ENCODE measurements at regions not wholly inside any gene's neighbourhood (a gene's known extent, or its start where the extent isn't known, plus 50 kb on each side); places are given as distances from the start of the nearest gene placed in this dataset.

DNA sequence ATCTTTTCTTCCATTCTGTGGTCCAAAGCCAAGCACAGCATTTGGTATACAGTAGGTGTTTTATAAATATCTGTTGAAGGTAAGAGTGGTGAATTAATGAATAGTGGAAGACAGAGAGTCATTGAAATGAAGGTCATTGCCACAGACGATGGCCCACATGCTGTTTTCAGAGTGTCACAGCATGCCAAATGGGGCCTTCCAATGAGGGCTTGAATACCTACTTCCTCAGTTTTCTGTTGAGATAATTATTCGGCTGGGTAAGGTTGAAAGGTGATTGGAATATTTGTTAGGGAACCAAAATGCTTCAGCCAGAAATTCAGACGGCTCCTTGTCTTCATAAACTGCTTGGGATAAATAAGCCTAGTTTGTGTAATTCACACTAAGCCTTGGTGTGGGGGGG lies 205.3 kb upstream of the TBL1XR1 start:
- no peak overlapping the region for H3K4me3 ChIP-seq (ENCODE audit: low read length)
- no peaks in the 10 kb centered on the region for H3K4me1 ChIP-seq (ENCODE audit: control insufficient read depth, low read length)
- no peaks in the 10 kb centered on the region for H3F3A ChIP-seq (ENCODE audit: control insufficient read depth, insufficient read depth)
- H3K9me3 ChIP-seq (ENCODE audit: control insufficient read depth, insufficient read depth, low read length) = no peaks in the 10 kb centered on the region
- no peak overlapping the region for H3K4me2 ChIP-seq (ENCODE audit: low read length)
- H3K27ac ChIP-seq (ENCODE audit: low read depth, low read length) = no peak overlapping the region
- H4K20me1 ChIP-seq (ENCODE audit: control insufficient read depth, insufficient read depth, low read depth, low read length) = no peaks in the 10 kb centered on the region
- H3K9me2 ChIP-seq (replicated peaks; ENCODE audit: control insufficient read depth, low read length) = no peaks in the 10 kb centered on the region
- TF ChIP-seq, protein P1, sequence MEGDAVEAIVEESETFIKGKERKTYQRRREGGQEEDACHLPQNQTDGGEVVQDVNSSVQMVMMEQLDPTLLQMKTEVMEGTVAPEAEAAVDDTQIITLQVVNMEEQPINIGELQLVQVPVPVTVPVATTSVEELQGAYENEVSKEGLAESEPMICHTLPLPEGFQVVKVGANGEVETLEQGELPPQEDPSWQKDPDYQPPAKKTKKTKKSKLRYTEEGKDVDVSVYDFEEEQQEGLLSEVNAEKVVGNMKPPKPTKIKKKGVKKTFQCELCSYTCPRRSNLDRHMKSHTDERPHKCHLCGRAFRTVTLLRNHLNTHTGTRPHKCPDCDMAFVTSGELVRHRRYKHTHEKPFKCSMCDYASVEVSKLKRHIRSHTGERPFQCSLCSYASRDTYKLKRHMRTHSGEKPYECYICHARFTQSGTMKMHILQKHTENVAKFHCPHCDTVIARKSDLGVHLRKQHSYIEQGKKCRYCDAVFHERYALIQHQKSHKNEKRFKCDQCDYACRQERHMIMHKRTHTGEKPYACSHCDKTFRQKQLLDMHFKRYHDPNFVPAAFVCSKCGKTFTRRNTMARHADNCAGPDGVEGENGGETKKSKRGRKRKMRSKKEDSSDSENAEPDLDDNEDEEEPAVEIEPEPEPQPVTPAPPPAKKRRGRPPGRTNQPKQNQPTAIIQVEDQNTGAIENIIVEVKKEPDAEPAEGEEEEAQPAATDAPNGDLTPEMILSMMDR (IDR thresholded peaks at IDR 0.05; ENCODE audit: low read depth, low read length, poor library complexity, severe bottlenecking) = no peak
- no peak for TF ChIP-seq EZH2phosphoT487 (IDR thresholded peaks at IDR 0.05; ENCODE audit: borderline replicate concordance, low read length)
- no peaks in the 10 kb centered on the region for H3K27me3 ChIP-seq (ENCODE audit: control insufficient read depth, low read length)
- H3K79me2 ChIP-seq (ENCODE audit: control insufficient read depth, low read length) = no peaks in the 10 kb centered on the region
- H3K36me3 ChIP-seq (ENCODE audit: control insufficient read depth, low read length) = no peaks in the 10 kb centered on the region

DNA sequence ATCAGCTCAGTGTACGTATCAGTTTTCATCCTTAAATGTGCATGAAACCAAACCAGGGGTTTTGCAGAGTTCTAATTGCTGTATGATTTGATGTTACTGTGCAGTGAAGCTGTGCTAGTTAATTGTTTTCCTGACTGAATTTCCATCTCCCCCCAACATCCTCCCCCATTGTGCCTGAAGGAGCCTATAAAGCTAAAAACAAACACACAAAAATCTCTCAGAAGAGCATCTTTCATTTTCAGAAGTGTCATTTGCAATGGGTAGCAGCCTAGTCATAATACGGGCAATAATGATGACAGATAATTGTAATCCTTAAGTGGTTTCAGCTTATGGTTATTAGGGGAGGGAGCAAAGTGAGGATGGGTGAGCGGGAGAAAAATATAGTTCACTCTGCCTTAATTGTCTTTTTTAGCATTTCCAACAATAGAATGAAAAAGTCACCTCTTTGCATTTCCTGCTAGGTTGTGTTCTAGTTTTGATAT lies 207.9 kb upstream of the TBL1XR1 start:
- no peaks in the 10 kb centered on the region for H3K4me1 ChIP-seq (ENCODE audit: control insufficient read depth, low read length)
- TF ChIP-seq, protein P1 (IDR thresholded peaks at IDR 0.05; ENCODE audit: low read depth, low read length, poor library complexity, severe bottlenecking) = no peak
- no peak for TF ChIP-seq EZH2phosphoT487 (IDR thresholded peaks at IDR 0.05; ENCODE audit: borderline replicate concordance, low read length)
- no peaks in the 10 kb centered on the region for H3F3A ChIP-seq (ENCODE audit: control insufficient read depth, insufficient read depth)

DNA sequence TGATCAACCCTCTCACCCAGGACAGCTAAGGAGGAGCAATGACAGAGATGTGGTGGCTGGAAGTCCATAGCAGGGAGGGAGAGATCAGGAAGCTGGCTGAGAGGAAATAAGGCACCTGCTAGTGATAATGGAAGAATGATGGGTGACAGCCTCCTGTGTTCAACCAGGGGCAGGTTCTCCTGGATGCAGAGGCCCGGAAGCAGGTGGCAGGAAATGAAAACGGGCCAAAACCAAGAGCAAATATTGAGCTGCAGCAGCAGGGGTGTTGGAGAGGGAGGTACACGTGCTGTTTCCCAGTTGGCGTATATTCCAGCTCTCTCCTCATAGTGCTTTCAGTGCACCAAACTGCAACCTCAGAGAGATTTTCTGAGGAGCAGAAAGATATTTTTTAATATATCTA lies 213.4 kb upstream of the TBL1XR1 start:
- Histone ChIP-seq H3K79me2 (ENCODE audit: control insufficient read depth, low read length) (no peaks in the 10 kb centered on the region), H3K4me3 (ENCODE audit: low read length) (no peak overlapping the region), H3K36me3 (ENCODE audit: control insufficient read depth, low read length) (no peaks in the 10 kb centered on the region), H3K9me2 (replicated peaks; ENCODE audit: control insufficient read depth, low read length) (no peaks in the 10 kb centered on the region), H3K9me3 (ENCODE audit: control insufficient read depth, insufficient read depth, low read length) (no peaks in the 10 kb centered on the region), H3F3A (ENCODE audit: control insufficient read depth, insufficient read depth) (no peaks in the 10 kb centered on the region), H4K20me1 (ENCODE audit: control insufficient read depth, insufficient read depth, low read depth, low read length) (no peaks in the 10 kb centered on the region), H3K4me1 (ENCODE audit: control insufficient read depth, low read length) (peaks cover 9% of the 10 kb centered on the region), H3K27me3 (ENCODE audit: control insufficient read depth, low read length) (no peaks in the 10 kb centered on the region), H3K4me2 (ENCODE audit: low read length) (no peak overlapping the region), H3K27ac (ENCODE audit: low read depth, low read length) (no peak overlapping the region)
- TF ChIP-seq EZH2phosphoT487 (IDR thresholded peaks at IDR 0.05; ENCODE audit: borderline replicate concordance, low read length) = no peak
- TF ChIP-seq, protein P1 (IDR thresholded peaks at IDR 0.05; ENCODE audit: low read depth, low read length, poor library complexity, severe bottlenecking) = no peak

More for the DNA sequence above, 207.9 kb upstream of the TBL1XR1 start:
- Histone ChIP-seq H3K4me2 (ENCODE audit: low read length) (no peak overlapping the region), H3K4me3 (ENCODE audit: low read length) (no peak overlapping the region), H3K79me2 (ENCODE audit: control insufficient read depth, low read length) (no peaks in the 10 kb centered on the region), H3K9me3 (ENCODE audit: control insufficient read depth, insufficient read depth, low read length) (no peaks in the 10 kb centered on the region), H3K27ac (ENCODE audit: low read depth, low read length) (no peak overlapping the region), H4K20me1 (ENCODE audit: control insufficient read depth, insufficient read depth, low read depth, low read length) (no peaks in the 10 kb centered on the region), H3K27me3 (ENCODE audit: control insufficient read depth, low read length) (no peaks in the 10 kb centered on the region), H3K36me3 (ENCODE audit: control insufficient read depth, low read length) (no peaks in the 10 kb centered on the region), H3K9me2 (replicated peaks; ENCODE audit: control insufficient read depth, low read length) (no peaks in the 10 kb centered on the region)
